ENCODE measurements at regions not wholly inside any gene's neighbourhood (a gene's known extent, or its start where the extent isn't known, plus 50 kb on each side); places are given as distances from the start of the nearest gene placed in this dataset.

GRCh38 chr5:143732402-143732801 is 79.6 kb upstream of the HMHB1 start:
- no peak for DNase-seq (ENCODE audit: low read depth in 4 of 4, low spot score in 3 of 4)

GRCh38 chr5:143730112-143730801 is 81.7 kb upstream of the HMHB1 start:
- no peak for DNase-seq (ENCODE audit: low read depth in 4 of 4, low spot score in 3 of 4)

- DNase-seq (ENCODE audit: low read depth in 4 of 4, low spot score in 3 of 4): no peak
Measured at GRCh38 chr5:143729334-143729946, 82.5 kb upstream of the HMHB1 start.

- no peak for DNase-seq (ENCODE audit: low read depth in 4 of 4, low spot score in 3 of 4)
Measured at GRCh38 chr5:143723159-143723558, 88.8 kb upstream of the HMHB1 start.

GRCh38 chr5:143721925-143722324 is 90.0 kb upstream of the HMHB1 start:
- DNase-seq (ENCODE audit: low read depth in 4 of 4, low spot score in 3 of 4): no peak

- DNase-seq (ENCODE audit: low read depth in 4 of 4, low spot score in 3 of 4): no peak
Measured at GRCh38 chr5:143720689-143721088, 91.3 kb upstream of the HMHB1 start.

- no peak for DNase-seq (ENCODE audit: low read depth in 4 of 4, low spot score in 3 of 4)
Measured at GRCh38 chr5:143717400-143717799, 94.6 kb upstream of the HMHB1 start.

GRCh38 chr5:143716881-143717280 is 95.1 kb upstream of the HMHB1 start:
- DNase-seq (ENCODE audit: low read depth in 4 of 4, low spot score in 3 of 4): no peak

- no peak for DNase-seq (ENCODE audit: low read depth in 4 of 4, low spot score in 3 of 4)
Measured at GRCh38 chr5:143715616-143716015, 96.3 kb upstream of the HMHB1 start.

- no peak for DNase-seq (ENCODE audit: low read depth in 4 of 4, low spot score in 3 of 4)
Measured at GRCh38 chr5:143714629-143715028, 97.3 kb upstream of the HMHB1 start.

- DNase-seq (ENCODE audit: low read depth in 4 of 4, low spot score in 3 of 4): no peak
Measured at GRCh38 chr5:143713047-143714003, 98.6 kb upstream of the HMHB1 start.

GRCh38 chr5:143708672-143709071 is 103.3 kb upstream of the HMHB1 start:
- DNase-seq (ENCODE audit: low read depth in 4 of 4, low spot score in 3 of 4): no peak

- DNase-seq (ENCODE audit: low read depth in 4 of 4, low spot score in 3 of 4): no peak
Measured at GRCh38 chr5:143707806-143708205, 104.2 kb upstream of the HMHB1 start.

- DNase-seq (ENCODE audit: low read depth in 4 of 4, low spot score in 3 of 4): no peak
Measured at GRCh38 chr5:143705381-143705780, 106.6 kb upstream of the HMHB1 start.

- DNase-seq (ENCODE audit: low read depth in 4 of 4, low spot score in 3 of 4): no peak
Measured at GRCh38 chr5:143703659-143704058, 108.3 kb upstream of the HMHB1 start.

- DNase-seq (ENCODE audit: low read depth in 4 of 4, low spot score in 3 of 4): no peak
Measured at GRCh38 chr5:143701493-143701892, 110.5 kb upstream of the HMHB1 start.

- DNase-seq (ENCODE audit: low read depth in 4 of 4, low spot score in 3 of 4): no peak
Measured at GRCh38 chr5:143700994-143701393, 111.0 kb upstream of the HMHB1 start.

- DNase-seq (ENCODE audit: low read depth in 4 of 4, low spot score in 3 of 4): no peak
Measured at GRCh38 chr5:143699121-143699520, 112.8 kb upstream of the HMHB1 start.

GRCh38 chr5:143698574-143698973 is 113.4 kb upstream of the HMHB1 start:
- DNase-seq (ENCODE audit: low read depth in 4 of 4, low spot score in 3 of 4): no peak

GRCh38 chr5:143696921-143697320 is 115.0 kb upstream of the HMHB1 start:
- no peak for DNase-seq (ENCODE audit: low read depth in 4 of 4, low spot score in 3 of 4)

GRCh38 chr5:143695941-143696340 is 116.0 kb upstream of the HMHB1 start:
- no peak for DNase-seq (ENCODE audit: low read depth in 4 of 4, low spot score in 3 of 4)

Measured in left renal pelvis (tissue), 4 donors.